ENCODE measurements at regions not wholly inside any gene's neighbourhood (a gene's known extent, or its start where the extent isn't known, plus 50 kb on each side); places are given as distances from the start of the nearest gene placed in this dataset.

GRCh38 chr4:3369781-3370674, 71.7 kb upstream of the HGFAC start (continued):
- no peak for TF ChIP-seq IRF3 (IDR thresholded peaks at IDR 0.05; ENCODE audit: low read depth, low read length)
- no peak for TF ChIP-seq NRF1 (IDR thresholded peaks at IDR 0.05; ENCODE audit: low read depth, low read length)
- TF ChIP-seq REST (IDR thresholded peaks at IDR 0.05; ENCODE audit: low read depth, low read length): no peak
- no peak; the same call in 1 of the 2 replicates for TF ChIP-seq JUND (IDR thresholded peaks at IDR 0.05)

DNA sequence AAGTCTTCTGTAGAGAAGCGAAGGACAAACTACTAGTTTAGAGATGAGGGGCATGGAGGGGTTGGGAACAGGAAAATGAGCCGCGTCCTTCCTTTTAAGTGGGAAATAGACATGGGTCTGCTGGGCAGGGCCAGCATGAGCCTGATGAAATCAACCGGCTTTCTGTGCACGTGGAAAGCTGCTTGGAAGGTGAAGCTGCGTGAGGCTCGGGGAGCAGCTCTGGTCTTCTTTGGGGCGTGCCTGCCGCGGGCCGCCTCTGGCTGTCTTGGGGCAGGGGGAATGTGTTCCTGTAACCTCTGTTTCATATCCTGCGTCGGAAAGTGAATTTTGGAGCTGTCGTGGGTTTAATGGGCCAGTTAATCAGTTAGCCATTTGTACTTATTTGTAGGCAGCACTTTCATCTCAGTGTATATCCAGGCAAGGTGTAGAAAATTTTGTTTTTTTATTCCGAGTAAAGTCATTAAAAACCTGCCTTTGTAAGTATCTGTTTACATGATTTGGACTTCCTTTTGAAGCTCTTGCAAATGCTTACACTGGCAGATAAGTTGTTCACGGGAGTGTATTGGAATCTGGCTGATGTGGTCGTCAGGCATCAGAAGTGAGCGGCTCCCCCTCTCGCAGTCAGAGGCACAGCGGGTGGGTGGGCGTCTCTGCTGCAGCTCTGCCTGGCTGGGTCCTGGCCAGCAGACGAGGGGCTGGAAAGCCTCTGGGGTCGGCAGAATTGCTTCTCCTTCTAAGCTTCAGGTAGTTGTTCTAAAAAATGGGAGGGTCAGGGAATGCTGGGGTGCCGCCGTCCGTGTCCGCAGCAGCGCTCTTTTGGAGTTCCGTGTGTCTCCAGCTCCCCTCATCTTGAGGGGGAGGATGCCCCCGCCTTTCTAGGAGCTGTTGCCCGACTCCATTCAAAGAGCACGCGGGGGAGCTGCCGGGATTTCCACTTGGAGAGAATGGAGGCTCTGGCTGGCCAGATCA, 70.5 kb upstream of the HGFAC start:
- Histone ChIP-seq H3K4me3 (ENCODE audit: low read depth in 2 of 2, low read length in 1 of 2) (0 out of 4 replicates have a peak overlapping the region, but pooled peaks of 1 of the 2 experiments have one; percentile 15), H3K27me3 (ENCODE audit: insufficient read depth) (no peaks in the 10 kb centered on the region), H3K9me2 (no peaks in the 10 kb centered on the region), H3K27ac (ENCODE audit: low read depth in 2 of 2, low read length in 1 of 2) (peak overlapping the region in 1 of 2 experiments; percentile 92; a peak in 2 of 4 replicates), H3K36me3 (replicated peaks in 1 of 2; ENCODE audit: control insufficient read depth in 1 of 2, insufficient read depth in 2 of 2, low read length in 1 of 2) (no peaks in the 10 kb centered on the region), H3K4me1 (ENCODE audit: control insufficient read depth in 1 of 2, insufficient read depth in 2 of 2, low read depth in 1 of 2, low read length in 1 of 2) (peaks cover 19 to 34% of the 10 kb centered on the region in 2 experiments), H3K9me3 (no peaks in the 10 kb centered on the region), H3K4me2 (peak overlapping the region; percentile 90), H3K9ac (peak overlapping the region; percentile 64; the same call in 1 of the 2 replicates), H2AFZ (ENCODE audit: low read depth) (no peak overlapping the region), H4K20me1 (ENCODE audit: insufficient read depth) (peaks cover 21% of the 10 kb centered on the region), H3K79me2 (ENCODE audit: insufficient read depth) (peaks cover 48% of the 10 kb centered on the region), H3F3A (replicated peaks; ENCODE audit: insufficient read depth) (peaks cover 23% of the 10 kb centered on the region)
- ChIA-PET POLR2A (interaction anchor here (0.5 kb wide), 1 partner anchor 12 kb away, joined by 4 read pairs; no protein-coding TSS in a partner anchor), CTCF (interaction anchor here (0.7 to 1.8 kb wide), 6 partner anchors 17 to 178 kb away, joined by 3 to 7 read pairs (median 4); no protein-coding TSS in a partner anchor)
- DNase-seq: peak; percentile 38
- WGBS (ENCODE audit: low lambda C conversion rate): 89% methylated on average over 24 of the region's 34 CpGs
- TF ChIP-seq, protein P1, sequence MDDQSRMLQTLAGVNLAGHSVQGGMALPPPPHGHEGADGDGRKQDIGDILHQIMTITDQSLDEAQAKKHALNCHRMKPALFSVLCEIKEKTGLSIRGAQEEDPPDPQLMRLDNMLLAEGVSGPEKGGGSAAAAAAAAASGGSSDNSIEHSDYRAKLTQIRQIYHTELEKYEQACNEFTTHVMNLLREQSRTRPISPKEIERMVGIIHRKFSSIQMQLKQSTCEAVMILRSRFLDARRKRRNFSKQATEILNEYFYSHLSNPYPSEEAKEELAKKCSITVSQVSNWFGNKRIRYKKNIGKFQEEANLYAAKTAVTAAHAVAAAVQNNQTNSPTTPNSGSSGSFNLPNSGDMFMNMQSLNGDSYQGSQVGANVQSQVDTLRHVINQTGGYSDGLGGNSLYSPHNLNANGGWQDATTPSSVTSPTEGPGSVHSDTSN (IDR thresholded peaks at IDR 0.05): no peak
- TF ChIP-seq MAX (IDR thresholded peaks at IDR 0.05; ENCODE audit: low read depth): no peak
- no peak for TF ChIP-seq TCF12 (IDR thresholded peaks at IDR 0.05)
- TF ChIP-seq RCOR1 (IDR thresholded peaks at IDR 0.05; ENCODE audit: low read length): no peak
- TF ChIP-seq MEF2A (IDR thresholded peaks at IDR 0.05; ENCODE audit: borderline replicate concordance, low read depth): no peak
- no peak for TF ChIP-seq EZH2phosphoT487 (IDR thresholded peaks at IDR 0.05; ENCODE audit: borderline replicate concordance, low read depth)
- TF ChIP-seq SMC3 (IDR thresholded peaks at IDR 0.05; ENCODE audit: low read depth, low read length): no peak
- TF ChIP-seq CHD2 (IDR thresholded peaks at IDR 0.05; ENCODE audit: low read length, partially characterized antibody): no peak
- TF ChIP-seq REST (IDR thresholded peaks at IDR 0.05; ENCODE audit: low read depth, low read length): no peak
- TF ChIP-seq GATA2 (CRISPR knock-in tag; IDR thresholded peaks at IDR 0.05): no peak
- TF ChIP-seq FOXJ3 (CRISPR knock-in tag; IDR thresholded peaks at IDR 0.05): no peak
- no peak for TF ChIP-seq ELF1 (IDR thresholded peaks at IDR 0.05)

All from SK-N-SH (cell line).